Keratinocyte (primary cell): ENCODE measurements at regions not wholly inside any gene's neighbourhood (a gene's known extent, or its start where the extent isn't known, plus 50 kb on each side); places are given as distances from the start of the nearest gene placed in this dataset.

Experiments used
- DNase-seq: peaks from one replicate; pipeline ENCODE4 v3.0.0-alpha.2; 2011; ENCODE audit warnings: low read depth, missing footprints, low spot score
- FAIRE-seq: peaks from 2 replicates; lab custom pipeline; 2011; peaks lifted over from hg19 to GRCh38; lab: Jason Lieb, UNC
- H2AFZ ChIP-seq: 2 replicates; pipeline ENCODE4 v1.6.0; 2012; ENCODE audit warnings: low read length, control low read depth, inconsistent platforms; ENCODE audit not compliant: control insufficient read depth
- H3K27ac ChIP-seq: 2 replicates; pipeline ENCODE4 v1.5.1; 2011; ENCODE audit warnings: low read length; ENCODE audit not compliant: control insufficient read depth, insufficient read depth
- H3K27me3 ChIP-seq: 3 replicates; pipeline ENCODE4 v1.6.0; 2011; ENCODE audit warnings: low read length; ENCODE audit not compliant: control insufficient read depth, insufficient read depth; ENCODE audit errors: extremely low read depth
- H3K36me3 ChIP-seq, 2 experiments: 2 replicates in 1 of 2; 3 replicates in 1 of 2; pipeline ENCODE4 v1.5.1; 2011; ENCODE audit warnings: low read length in 2 of 2, mild to moderate bottlenecking in 1 of 2; ENCODE audit not compliant: control insufficient read depth in 2 of 2, insufficient read depth in 2 of 2; ENCODE audit errors: extremely low read depth in 1 of 2
- H3K4me1 ChIP-seq: 3 replicates; pipeline ENCODE4 v1.5.1; 2011; ENCODE audit warnings: low read length; ENCODE audit not compliant: control insufficient read depth, insufficient read depth; ENCODE audit errors: extremely low read depth
- H3K4me2 ChIP-seq: 3 replicates; pipeline ENCODE4 v1.6.0; 2011; ENCODE audit warnings: low read depth, low read length; ENCODE audit not compliant: control insufficient read depth, insufficient read depth; ENCODE audit errors: extremely low read depth
- H3K4me3 ChIP-seq, 3 experiments: fragments of 200-600 bp in 1 of 3; sonication (generic) in 1 of 3; 2 replicates in 2 of 3; 3 replicates in 1 of 3; pipeline ENCODE4 v1.5.1; 2011 to 2016; ENCODE audit warnings: low read length in 3 of 3, mild to moderate bottlenecking in 3 of 3, control low read depth in 2 of 3, inconsistent platforms in 1 of 3, low read depth in 1 of 3, mixed read lengths in 1 of 3, mixed run types in 1 of 3, moderate library complexity in 1 of 3; ENCODE audit not compliant: control insufficient read depth in 2 of 3, insufficient read depth in 2 of 3; ENCODE audit errors: extremely low read depth in 1 of 3
- H3K79me2 ChIP-seq: 2 replicates; pipeline ENCODE4 v1.6.0; 2012; ENCODE audit warnings: low read length; ENCODE audit not compliant: control insufficient read depth, insufficient read depth
- H3K9ac ChIP-seq: 3 replicates; pipeline ENCODE4 v1.6.0; 2011; ENCODE audit warnings: low read length; ENCODE audit not compliant: control insufficient read depth, insufficient read depth; ENCODE audit errors: extremely low read depth
- H3K9me1 ChIP-seq: 3 replicates; pipeline ENCODE4 v1.6.0; 2011; ENCODE audit warnings: low read length; ENCODE audit not compliant: control insufficient read depth, insufficient read depth; ENCODE audit errors: extremely low read depth
- H3K9me3 ChIP-seq: 2 replicates; pipeline ENCODE4 v1.5.1; 2012; ENCODE audit warnings: low read depth, low read length; ENCODE audit not compliant: control insufficient read depth
- H4K20me1 ChIP-seq: 3 replicates; pipeline ENCODE4 v1.6.0; 2011; ENCODE audit warnings: low read length; ENCODE audit not compliant: control insufficient read depth, insufficient read depth; ENCODE audit errors: extremely low read depth
- CTCF ChIP-seq, 3 experiments: IDR thresholded peaks in 1 of 3; conservative IDR thresholded peaks in 1 of 3; optimal IDR thresholded peaks in 1 of 3; 2 replicates in 2 of 3; 3 replicates in 1 of 3; pipeline versions ENCODE3 to v1.5.1; 2011; ENCODE audit warnings: low read length in 3 of 3, mild to moderate bottlenecking in 3 of 3, moderate library complexity in 2 of 3, control low read depth in 1 of 3, inconsistent platforms in 1 of 3; ENCODE audit not compliant: insufficient read depth in 2 of 3; ENCODE audit errors: extremely low read depth in 1 of 3
- EZH2 ChIP-seq: IDR thresholded peaks from one replicate; pipeline ENCODE4 v1.6.1; 2012; ENCODE audit warnings: inconsistent platforms, mild to moderate bottlenecking, low read length, moderate library complexity
- dilution Hi-C: fragments of 300-500 bp; cut with MboI; formaldehyde crosslinking; loops from one replicate; pipeline ENCODE4 v1.7.0; 2020; ENCODE audit warnings: low sequenced_read_pairs; ENCODE audit not compliant: extremely low pct_ligation_motif_present

DNA sequence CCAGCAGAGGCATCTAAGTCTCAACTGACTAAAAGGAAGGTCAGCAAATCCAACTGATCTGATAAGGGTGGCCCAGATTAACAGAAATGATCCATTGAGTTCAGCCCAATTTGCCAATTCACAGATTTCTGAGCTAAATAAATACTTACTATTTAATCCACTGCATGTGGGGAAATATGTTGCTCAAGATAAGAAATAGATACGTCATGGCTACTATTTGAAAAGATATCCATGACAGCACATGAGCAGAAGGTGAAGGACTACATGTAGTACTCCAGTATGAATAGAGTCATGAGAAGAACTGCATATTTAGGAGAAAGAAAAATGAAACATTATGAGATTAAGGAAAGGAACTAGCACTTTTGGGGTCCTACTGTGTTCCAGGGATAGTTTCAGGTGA, 332.4 kb downstream of the ARPP21 start:
- no peak for TF ChIP-seq CTCF (optimal IDR thresholded peaks at IDR 0.05 in 1 of 3, IDR thresholded peaks at IDR 0.05 in 1 of 3, conservative IDR thresholded peaks at IDR 0.05 in 1 of 3; ENCODE audit: extremely low read depth in 1 of 3, insufficient read depth in 2 of 3, low read length in 3 of 3)
- no peak for TF ChIP-seq EZH2
- Histone ChIP-seq H4K20me1 (no peaks in the 10 kb centered on the region), H3K4me1 (no peaks in the 10 kb centered on the region), H2AFZ (no peak overlapping the region), H3K36me3 (no peaks in the 10 kb centered on the region), H3K27me3 (no peaks in the 10 kb centered on the region), H3K27ac (no peak overlapping the region), H3K4me3 (no peak overlapping the region), H3K9me1 (no peaks in the 10 kb centered on the region), H3K9me3 (no peaks in the 10 kb centered on the region), H3K79me2 (no peaks in the 10 kb centered on the region), H3K9ac (no peak overlapping the region), H3K4me2 (no peak overlapping the region)
- DNase-seq, result no peak
- no peak for FAIRE-seq
- dilution Hi-C loops, result loop anchor here (25.0 kb wide), 1 partner anchor 716 kb away; no protein-coding TSS in a partner anchor

DNA sequence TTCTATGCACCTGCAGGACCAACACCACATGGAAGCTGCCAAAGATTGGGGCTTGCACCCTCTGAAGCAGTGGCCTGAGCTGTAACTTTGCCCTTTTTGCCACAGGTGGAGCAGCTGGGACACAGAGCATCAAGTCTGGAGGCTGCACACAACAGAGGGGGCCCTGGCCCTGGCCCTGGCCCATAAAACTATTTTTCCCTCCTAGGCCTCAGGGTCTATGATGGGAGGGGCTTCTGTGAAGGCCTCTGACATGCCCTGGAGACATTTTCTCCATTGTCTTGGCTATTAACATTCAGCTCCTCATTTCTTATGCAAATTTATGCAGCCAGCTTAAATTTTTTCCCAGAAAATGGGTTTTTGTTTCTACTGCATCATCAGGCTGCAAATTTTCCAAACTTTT, 335.5 kb downstream of the ARPP21 start:
- no peak for FAIRE-seq
- Histone ChIP-seq H4K20me1 (no peaks in the 10 kb centered on the region), H3K79me2 (no peaks in the 10 kb centered on the region), H3K27ac (no peak overlapping the region), H3K9me1 (no peaks in the 10 kb centered on the region), H3K27me3 (no peaks in the 10 kb centered on the region), H3K9me3 (no peaks in the 10 kb centered on the region), H3K4me2 (no peak overlapping the region), H2AFZ (no peak overlapping the region), H3K36me3 (no peaks in the 10 kb centered on the region), H3K4me3 (no peak overlapping the region), H3K9ac (no peak overlapping the region), H3K4me1 (no peaks in the 10 kb centered on the region)
- TF ChIP-seq CTCF (optimal IDR thresholded peaks at IDR 0.05 in 1 of 3, IDR thresholded peaks at IDR 0.05 in 1 of 3, conservative IDR thresholded peaks at IDR 0.05 in 1 of 3; ENCODE audit: extremely low read depth in 1 of 3, insufficient read depth in 2 of 3, low read length in 3 of 3) (no peak), EZH2 (no peak)
- dilution Hi-C loops, result loop anchor here (25.0 kb wide), 1 partner anchor 712 kb away; no protein-coding TSS in a partner anchor
- no peak for DNase-seq
